ENCODE measurements at regions not wholly inside any gene's neighbourhood (a gene's known extent, or its start where the extent isn't known, plus 50 kb on each side); places are given as distances from the start of the nearest gene placed in this dataset.
"Not testable (repeated sequence)": the region's sequence is repeated elsewhere in the genome, so short reads cannot be mapped to it uniquely, and the experiment has no call there.

DNA sequence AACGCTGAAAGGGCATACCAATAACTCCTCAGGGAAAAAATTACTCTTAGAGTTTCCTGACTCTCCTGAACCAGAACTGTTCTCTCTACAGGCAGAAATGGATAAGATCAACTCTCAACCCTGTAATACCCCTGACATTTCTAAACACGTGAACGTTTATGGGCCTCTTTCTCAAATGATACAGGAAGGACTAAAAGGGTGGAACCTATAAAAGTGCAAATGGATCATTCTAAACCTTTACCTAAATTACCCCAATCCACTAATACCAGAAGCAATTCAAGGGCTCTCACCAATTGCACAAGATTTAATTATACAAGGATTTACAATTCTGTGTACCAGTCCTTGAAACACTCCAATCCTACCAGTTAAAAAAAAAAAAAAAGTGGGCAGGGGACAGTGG, 98.0 kb upstream of the FAM174B start:
- DNase-seq (ENCODE audit: low read depth) = no peak

DNA sequence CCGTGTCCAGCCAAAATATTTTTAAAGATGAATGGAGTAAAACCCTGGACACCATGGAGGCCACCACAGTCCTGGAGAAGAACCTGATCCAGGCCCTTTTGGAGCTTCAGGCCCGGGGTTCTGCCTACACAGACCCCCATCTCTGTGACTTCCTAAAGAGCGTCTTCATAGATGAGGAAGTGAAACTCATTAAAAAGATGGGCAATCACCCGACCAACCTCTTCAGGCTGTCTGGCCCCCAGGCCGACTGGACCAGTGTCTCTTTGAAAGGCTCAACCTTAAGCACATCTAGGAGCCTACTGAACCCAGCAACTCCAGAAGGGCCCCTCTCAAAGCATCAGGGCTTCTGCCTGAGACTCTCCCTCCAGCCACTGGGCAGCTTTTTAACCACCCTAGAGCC, 107.9 kb upstream of the FAM174B start:
- DNase-seq (ENCODE audit: low read depth) = no peak

DNA sequence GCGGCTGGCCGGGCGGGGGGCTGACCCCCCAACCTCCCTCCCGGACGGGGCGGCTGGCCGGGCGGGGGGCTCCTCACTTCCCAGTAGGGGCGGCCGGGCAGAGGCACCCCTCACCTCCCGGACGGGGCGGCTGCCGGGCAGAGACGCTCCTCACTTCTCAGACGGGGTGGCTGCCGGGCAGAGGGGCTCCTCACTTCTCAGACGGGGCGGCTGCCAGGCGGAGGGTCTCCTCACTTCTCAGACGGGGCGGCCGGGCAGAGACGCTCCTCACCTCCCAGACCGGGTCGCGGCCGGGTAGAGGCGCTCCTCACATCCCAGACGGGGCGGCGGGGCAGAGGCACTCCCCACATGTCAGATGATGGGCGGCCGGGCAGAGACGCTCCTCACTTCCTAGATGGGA, 112.6 kb upstream of the FAM174B start:
- DNase-seq (ENCODE audit: low read depth) = not testable (repeated sequence)

- no peak for DNase-seq (ENCODE audit: low read depth)
These were observed 115.1 kb upstream of the FAM174B start for GRCh38 chr15:92770641-92771040.

- no peak for DNase-seq (ENCODE audit: low read depth)
These were observed 116.5 kb upstream of the FAM174B start for GRCh38 chr15:92772061-92772460.

- DNase-seq (ENCODE audit: low read depth) = no peak
These were observed 117.2 kb upstream of the FAM174B start for GRCh38 chr15:92772626-92773244.

GRCh38 chr15:92773340-92773739, 117.8 kb upstream of the FAM174B start:
- DNase-seq (ENCODE audit: low read depth) = no peak

- DNase-seq (ENCODE audit: low read depth) = no peak
These were observed 120.2 kb upstream of the CHD2 start for GRCh38 chr15:92779874-92780273.

GRCh38 chr15:92780843-92781242, 119.3 kb upstream of the CHD2 start:
- DNase-seq (ENCODE audit: low read depth) = no peak

GRCh38 chr15:92781925-92782453, 118.1 kb upstream of the CHD2 start:
- DNase-seq (ENCODE audit: low read depth) = no peak

GRCh38 chr15:92787116-92787515, 113.0 kb upstream of the CHD2 start:
- DNase-seq (ENCODE audit: low read depth) = no peak

DNA sequence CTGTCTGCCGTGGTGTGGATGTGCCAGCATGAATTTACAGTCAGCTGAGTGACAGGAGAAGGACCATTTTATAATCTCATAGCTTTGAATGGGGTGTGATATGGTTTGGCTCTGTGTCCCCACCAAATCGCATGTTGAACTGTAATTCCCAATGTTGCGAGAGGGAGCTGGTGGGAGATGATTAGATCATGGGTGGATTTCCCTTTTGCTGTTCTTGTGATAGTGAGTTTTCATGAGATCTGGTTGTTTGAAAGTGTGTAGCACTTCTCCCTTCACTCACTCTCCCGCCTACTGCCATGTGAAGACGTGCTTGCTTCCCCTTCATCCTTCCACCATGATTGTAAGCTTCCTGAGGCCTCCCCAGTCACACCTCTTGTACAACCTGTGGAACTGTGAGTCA, 111.9 kb upstream of the CHD2 start:
- no peak for DNase-seq (ENCODE audit: low read depth)

DNA sequence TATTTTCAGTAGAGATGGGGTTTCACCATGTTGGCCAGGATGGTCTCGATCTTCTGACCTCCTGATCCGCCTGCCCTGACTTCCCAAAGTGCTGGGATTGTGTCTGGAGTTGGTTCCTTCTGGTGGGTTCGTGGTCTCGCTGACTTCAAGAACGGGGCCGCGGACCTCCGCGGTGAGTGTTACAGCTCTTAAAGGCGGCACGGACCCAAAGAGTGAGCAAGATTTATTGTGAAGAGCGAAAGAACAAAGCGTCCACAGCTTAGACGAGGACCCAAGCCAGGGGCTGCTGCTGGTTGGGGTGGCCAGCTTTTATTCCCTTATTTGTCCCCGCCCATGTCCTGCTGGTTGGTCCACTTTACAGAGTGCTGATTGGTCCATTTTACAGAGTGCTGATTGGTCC, 111.3 kb upstream of the CHD2 start:
- not testable (repeated sequence) for DNase-seq (ENCODE audit: low read depth)

DNA sequence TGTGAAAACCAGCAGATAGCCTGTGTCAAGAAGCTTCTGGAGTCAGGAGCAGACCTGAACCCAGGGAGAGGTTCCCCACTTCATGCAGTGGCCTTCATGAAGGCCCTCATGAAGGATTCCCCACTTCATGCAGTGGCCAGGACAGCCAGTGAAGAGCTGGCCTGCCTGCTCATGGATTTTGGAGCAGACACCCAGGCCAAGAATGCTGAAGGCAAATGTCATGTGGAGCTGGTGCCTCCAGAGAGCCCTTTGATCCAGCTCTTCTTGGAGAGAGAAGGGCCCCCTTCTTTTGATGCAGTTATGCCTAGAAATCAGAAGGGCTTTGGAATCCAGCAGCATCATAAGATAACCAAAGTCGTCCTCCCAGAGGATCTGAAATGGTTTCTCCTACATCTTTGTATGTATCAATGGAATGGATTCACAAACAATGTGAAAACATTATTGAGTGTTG, 103.9 kb upstream of the CHD2 start:
- DNase-seq (ENCODE audit: low read depth) = no peak

DNA sequence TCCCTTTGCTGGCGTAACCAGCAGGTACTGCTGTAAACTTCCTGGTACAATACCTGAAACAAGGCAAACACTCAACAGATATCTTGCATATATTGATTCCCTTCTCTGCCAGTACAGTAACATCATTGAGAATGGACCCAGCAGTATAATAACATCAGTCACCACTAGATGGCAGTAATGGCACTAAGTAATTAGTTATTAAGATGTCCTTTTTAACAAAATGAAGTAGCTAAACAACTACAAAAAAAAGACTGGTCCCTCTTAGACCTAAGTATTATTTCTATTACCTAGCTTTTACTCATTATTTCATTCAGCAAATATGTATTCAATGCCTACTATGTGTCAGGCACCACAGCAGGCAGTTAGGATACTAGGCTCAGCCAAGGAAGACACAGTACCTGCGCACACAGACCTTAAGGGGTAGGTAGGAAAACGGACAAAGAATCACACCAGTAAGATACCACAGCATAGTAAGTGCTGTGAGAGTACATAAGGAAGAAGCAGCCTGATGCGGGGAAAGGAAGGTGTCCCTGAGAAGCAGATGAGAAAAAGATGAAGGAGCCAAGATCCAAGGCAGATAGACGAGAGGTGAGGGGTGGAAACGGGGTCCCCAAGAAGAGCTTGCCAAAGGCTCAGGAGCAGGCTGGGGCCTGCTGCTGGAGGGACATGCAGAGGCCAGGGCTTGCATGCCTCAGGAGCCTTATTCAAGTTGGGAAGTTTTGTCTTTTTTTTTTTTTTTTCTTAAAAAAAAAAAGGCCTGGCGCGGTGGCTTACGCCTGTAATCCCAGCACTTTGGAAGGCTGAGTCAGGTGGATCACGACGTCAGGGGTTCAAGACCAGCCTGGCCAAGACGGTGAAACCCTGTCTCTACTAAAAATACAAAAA, 102.7 kb upstream of the CHD2 start:
- no peak for DNase-seq (ENCODE audit: low read depth)

DNA sequence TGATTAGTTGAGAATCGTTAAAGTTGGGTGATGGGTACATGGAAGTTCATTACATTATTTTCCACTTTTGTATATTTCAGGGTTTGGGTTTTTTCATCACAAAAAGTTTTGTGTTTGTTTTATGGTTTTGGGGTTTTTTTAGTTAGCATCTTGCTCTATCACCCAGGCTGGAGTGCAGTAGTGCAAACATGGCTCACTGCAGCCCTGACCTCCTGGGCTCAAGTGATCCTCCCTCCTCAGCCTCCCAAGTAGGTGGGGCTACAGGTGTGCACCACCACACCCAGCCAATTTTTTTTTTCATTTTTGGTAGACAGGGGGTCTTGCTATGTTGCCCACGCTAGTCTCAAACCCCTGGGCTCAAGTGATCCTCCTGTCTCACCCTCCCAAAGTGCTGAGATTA, 100.1 kb upstream of the CHD2 start:
- DNase-seq (ENCODE audit: low read depth) = no peak

DNA sequence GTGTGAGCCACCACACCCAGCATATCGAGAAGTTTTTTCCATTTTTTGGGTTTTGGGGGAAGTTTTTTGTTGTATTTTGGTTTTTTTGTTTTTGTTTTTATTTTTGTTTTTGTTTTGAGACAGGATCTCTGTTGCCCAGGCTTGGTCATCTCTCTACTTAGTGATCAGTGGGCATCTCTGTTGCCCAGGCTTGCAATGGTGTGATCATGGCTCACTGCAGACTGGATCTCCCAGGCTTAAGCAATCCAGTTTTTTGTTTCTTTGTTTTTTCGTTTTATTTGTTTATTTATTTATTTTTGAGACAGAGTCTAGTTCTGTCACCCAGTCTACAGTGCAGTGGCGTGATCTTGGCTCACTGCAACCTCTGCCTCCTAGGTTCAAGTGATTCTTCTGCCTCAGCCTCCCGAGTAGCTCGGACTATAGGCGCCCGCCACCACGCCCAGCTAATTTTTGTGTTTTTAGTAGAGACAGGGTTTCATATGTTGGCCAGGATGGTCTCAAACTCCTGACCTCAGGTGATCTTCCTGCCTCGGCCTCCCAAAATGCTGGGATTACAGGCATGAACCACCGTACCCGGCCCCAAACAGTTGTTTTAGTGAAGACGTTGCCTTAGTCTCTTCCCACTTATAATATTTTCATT, 99.6 kb upstream of the CHD2 start:
- not testable (repeated sequence) for DNase-seq (ENCODE audit: low read depth)

- DNase-seq (ENCODE audit: low read depth) = not testable (repeated sequence)
These were observed 98.9 kb upstream of the CHD2 start for GRCh38 chr15:92801056-92801773.

- DNase-seq (ENCODE audit: low read depth) = no peak
These were observed 98.2 kb upstream of the CHD2 start for GRCh38 chr15:92801774-92802464.

- DNase-seq (ENCODE audit: low read depth) = no peak
These were observed 96.6 kb upstream of the CHD2 start for GRCh38 chr15:92803536-92803851.

- no peak for DNase-seq (ENCODE audit: low read depth)
These were observed 96.1 kb upstream of the CHD2 start for GRCh38 chr15:92803852-92804609.

Measured in activated T-helper 1 cell treated with Interleukin-2 at 50 U/mL for 16 hours (primary cell).